CD4-positive, alpha-beta T cell treated with Interleukin-6 for 4 hours (primary cell): ENCODE measurements at regions not wholly inside any gene's neighbourhood (a gene's known extent, or its start where the extent isn't known, plus 50 kb on each side); places are given as distances from the start of the nearest gene placed in this dataset.
"Not testable (repeated sequence)": the region's sequence is repeated elsewhere in the genome, so short reads cannot be mapped to it uniquely, and the experiment has no call there.

Experiments used
- DNase-seq: peaks from one replicate; pipeline ENCODE4 v3.0.0-alpha.2; 2020; ENCODE audit warnings: mixed read lengths

DNA sequence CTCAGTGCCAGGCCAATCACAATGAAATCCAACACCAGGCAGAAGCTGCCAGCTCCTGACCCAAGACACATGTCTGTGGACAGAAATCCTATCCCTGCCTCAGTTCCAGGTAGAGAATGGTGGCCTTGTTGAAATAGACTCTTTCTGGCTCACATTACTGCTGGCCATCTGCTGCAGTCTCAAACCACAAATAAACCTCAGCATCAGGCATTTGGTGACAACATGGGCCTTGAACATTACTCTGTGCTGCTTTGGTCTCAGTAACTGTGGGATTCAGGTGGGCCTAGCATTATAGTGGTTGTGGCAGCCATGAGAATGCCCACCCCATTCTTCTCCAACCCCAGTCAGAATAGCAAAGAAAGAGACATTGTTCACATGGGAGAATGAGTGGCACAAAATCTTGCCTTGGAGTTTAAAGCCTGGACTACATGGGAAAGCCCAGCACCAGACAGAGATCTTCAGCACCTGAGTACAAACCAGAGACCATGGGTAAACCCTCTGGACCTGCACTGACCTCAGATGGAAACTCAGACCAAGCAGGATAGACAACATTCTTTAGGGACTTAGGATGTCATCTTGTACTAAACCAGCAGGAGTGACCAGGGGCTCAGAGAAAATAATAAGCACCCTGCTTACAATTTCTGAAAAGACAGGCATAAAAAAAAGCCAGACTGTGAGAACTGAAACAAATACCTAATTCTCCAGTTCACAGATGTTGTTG is 50.4 kb upstream of the TRAM1L1 start:
- no peak for DNase-seq

DNA sequence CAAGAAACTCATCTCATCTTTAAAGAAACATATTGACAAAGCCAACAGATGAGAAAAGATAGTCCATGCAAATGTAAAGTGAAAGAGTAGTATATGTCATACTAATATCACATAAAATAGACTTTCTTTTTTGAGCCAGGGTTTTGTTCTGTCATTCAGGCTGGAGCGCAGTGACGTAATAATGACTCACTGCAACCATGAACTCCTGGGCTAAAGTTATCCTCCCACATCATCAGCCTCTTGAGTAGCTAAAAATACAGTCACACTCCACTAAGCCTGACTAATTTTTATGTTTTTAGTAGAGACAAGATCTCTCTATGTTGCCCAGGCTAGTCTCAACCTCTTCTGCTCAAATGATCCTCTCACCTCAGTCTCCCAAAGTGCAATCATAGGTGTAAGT is 51.8 kb upstream of the TRAM1L1 start:
- no peak for DNase-seq

DNA sequence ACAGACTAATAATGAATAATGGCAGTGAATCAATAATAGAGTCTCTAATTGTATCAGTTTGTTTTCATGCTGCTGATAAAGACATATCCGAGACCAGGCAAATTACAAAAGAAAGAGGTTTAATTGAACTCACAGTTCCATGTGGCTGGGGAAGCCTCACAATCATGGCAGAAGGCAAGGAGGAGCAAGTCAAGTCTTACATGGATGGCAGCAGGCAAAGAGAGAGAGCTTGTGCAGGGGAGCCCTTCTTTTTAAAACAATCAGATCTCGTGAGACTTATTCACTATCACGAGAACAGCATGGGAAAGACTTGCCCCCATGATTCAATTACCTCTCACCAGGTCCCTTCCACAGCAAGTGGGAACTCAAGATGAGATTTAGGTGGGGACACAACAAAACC is 53.4 kb upstream of the TRAM1L1 start:
- not testable (repeated sequence) for DNase-seq

DNA sequence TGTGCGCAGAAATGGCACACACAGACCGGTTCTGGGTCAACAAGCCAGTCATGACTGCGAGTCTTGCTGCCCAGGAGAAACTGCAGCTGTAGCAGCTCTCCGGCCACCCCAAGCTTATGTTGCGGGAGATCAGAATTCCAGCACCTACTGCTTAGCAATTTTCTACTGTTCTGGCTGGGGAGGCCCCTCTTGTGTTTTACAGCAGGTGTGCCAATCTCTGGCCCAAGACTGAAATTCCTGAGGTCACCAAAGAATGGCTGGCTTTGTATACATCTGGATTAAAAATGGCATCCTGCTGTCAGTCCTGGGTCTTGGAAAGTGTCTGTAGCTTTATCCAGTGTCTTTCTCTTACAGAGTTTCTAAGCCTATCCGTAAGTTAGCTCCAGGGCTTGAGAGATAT is 68.9 kb upstream of the TRAM1L1 start:
- no peak for DNase-seq

DNA sequence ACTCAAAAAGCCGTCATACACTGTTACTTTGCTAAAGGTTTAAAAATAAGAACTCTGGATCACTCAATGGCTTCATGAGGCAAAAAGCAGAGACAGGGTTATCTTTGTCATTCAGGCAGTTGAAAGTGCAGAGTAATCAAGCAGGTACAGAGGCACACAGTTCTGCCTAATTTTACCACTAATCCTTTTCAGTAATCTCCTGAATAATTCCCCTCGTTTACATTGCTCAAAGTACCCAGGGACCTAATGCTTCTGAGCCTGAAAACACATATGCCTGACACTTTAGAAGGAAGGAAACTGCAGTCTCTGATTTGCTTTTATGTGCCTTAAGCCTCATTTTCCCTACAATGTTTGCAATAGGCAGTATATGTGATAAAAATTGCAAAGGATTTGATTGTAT is 71.4 kb upstream of the TRAM1L1 start:
- DNase-seq: no peak

DNA sequence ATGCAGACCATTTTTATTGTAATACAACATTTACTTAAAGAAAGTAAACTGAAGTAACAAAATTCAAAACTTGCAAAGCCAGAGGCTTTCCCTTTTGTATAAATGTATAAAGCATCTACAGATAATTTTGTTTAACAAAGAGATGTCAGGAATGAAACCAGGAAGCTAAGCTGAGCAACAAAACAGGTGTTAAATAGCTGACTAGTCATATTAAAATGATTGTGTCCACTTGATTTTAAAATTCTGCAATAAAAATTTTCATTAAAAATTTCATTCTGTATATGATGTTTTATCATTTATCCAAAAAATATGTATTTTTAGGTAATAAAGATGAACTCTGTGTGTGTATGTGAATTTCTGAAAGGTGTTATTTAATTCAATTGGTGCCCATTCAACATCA is 72.0 kb upstream of the TRAM1L1 start:
- DNase-seq: no peak

DNA sequence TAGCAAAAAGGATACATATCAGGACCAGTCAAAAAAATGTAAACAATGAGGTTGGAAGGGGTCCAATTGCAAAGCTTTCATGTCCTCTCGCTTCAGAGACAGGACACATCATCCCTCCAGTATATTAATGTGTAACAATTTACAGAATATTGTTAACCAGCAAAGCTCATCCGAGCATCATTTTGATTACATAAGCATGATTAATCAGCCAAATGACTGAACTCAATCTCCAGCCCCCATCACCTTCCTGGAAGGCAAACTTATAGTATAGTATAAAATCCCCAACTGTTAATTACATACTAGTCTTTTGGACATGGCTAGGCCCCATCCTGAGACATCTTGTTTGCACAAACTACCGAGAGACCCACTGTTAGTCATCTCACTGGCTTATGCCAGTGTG is 77.6 kb upstream of the TRAM1L1 start:
- no peak for DNase-seq

DNA sequence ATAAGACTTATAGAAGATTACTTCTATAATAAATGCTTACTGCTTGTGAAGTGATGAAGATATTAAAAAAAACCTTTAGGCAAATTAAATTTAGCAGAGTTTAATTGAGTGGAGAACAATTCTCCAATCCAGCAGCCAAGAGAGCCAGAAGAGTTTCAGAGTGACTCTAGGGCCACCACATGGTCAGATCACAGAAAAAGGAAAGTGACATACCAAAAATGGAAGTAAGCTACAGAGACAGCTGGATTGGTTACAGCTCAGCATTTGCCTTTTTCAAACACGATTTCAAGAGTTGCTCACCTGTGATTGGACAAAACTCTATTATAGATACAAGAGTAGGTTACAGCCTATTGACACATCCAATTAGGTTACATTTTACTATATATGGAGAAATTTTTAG is 79.0 kb upstream of the TRAM1L1 start:
- no peak for DNase-seq

DNA sequence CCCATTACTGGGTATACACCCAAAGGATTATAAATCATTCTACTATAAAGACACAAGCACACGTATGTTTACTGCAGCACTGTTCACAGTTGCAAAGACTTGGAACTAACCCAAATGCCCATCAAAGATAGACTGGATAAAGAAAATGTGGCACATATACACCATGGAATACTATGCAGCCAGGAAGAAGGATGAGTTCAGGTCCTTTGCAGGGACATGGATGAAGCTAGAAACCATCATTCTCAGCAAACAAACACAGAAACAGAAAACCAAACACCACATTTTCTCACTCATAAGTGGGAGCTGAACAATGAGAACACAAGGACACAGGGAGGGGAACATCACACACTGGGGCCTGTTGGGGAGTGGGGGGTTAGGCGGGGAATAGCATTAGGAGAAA is 90.0 kb upstream of the TRAM1L1 start:
- DNase-seq: not testable (repeated sequence)

DNA sequence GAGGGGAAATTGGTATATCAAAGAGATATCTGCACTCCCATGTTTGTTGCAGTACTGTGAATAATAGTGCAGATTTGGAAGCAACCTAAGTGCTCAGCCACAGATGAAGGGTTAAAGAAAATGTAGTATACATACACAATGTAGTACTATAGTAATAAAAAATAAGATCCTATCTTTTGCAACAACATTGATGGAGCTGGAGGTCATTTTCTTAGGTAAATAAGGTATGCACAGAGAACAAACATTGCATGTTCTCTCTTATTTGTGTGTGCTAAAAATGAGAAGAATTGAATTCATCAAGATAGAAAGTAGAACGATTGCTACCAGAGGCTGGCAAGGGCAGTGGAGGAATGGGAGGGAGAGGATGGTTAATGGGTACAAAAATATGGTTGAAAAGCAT is 117.9 kb upstream of the TRAM1L1 start:
- no peak for DNase-seq

DNA sequence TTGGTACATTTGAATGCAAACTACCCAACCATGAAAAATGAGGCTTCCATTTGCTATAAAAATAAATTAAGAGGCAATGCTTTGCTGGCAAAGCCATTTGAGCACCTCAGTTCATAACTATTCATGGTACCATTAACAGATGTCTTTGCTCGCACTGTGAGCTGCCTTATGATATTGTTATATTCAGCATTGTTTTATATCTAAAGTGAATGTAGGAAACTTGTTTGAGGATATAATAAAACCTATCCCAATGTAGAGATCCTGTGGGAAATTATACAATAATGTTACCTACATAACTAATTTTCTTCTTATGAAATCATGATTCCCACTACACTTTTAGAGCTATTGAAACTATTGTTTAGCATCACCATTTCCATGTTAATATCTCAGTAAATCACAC is 125.2 kb upstream of the TRAM1L1 start:
- no peak for DNase-seq

DNA sequence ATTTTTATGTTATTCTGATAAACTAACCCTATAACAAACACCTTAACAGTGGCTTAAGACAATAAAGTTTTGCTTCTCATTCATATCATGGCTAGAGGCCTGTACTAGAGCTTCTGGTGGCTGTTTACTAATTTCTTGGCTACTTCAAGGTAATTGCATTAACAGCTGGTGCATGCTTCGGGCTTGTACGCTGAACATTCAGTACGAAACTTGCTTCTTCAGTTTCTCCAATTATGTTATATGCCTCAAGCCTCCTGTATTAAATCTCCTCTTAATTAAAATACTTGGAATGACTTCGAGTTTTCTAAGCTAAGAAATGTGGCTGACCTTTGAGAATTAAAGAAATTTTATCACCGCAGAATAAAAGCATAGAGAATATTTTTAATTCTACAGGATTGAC is 138.9 kb upstream of the TRAM1L1 start:
- no peak for DNase-seq

DNA sequence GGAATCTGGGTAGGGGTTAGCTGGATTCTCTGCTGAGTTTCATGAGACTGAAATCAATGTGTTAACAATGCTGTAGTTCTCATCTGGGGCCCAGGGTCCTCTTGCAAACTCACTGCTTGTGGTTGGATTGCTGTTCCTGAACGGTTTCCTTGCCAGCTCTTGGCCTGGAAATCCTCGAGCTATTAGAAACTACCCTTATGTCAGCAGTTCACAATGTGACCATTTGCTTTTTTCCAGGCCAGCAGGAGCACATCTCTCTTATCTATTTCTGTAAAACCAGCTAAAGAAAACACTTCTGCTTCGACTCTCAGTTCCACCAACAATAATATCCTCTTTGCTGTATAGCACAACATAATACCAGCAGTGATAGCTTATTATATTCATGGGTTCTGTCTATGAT is 140.1 kb upstream of the TRAM1L1 start:
- DNase-seq: no peak

DNA sequence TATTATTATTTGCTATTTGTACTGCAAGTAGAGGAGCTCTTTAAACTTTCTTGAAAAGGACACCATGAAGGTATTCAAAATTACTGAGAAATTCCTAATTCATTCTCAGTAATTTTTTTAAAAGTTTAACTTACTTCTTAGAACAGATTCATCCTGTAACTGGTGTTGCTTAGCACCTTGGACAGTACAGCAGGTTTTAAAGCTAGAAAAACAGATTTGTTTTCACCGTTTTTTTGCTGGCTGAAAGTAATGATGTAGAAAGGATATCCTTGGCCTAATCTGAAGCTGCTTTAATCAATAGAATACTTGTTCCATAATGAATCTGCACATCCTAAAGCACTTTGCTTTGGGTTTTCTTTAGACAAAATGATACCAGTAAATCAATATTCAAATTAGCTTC is 142.5 kb upstream of the TRAM1L1 start:
- DNase-seq: no peak

DNA sequence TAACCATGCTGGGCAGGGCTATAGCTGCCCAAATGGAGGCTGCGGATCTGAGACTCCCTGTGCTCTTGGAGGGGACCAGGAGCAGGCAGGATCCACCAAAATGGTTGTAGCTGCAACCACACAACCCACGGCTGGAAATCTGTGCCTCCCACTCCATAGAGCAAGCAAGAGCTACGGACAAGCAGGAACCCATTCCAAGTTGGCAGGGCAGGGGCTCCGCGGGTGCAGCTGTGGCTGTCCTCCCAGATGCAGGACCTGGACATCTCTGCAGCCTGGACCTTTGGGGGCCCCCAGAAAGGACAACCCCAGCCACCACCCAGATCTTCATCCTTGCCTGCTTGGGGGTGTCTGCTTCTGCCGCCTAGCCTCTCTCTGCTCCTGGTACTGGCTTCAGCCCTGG is 154.1 kb upstream of the TRAM1L1 start:
- no peak for DNase-seq

DNA sequence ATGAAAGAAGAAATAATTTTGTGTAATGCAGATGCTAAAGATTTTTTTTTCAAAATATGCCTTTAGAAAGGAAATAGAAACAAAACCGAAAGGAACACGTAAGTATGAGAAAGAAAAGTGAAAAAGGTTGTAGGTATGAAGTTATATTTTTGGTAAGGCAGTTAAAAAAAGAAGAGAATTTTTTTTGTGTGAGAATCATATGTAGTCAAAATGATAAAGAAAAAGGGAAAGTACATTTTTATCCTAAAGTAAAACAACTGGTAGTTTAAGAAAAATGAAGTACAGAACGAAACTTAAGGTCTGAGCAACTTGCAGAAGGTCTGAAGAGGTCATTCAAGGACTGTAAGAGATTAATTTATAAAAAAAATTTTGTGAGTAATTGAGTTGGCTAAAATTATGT is 164.0 kb upstream of the TRAM1L1 start:
- no peak for DNase-seq

DNA sequence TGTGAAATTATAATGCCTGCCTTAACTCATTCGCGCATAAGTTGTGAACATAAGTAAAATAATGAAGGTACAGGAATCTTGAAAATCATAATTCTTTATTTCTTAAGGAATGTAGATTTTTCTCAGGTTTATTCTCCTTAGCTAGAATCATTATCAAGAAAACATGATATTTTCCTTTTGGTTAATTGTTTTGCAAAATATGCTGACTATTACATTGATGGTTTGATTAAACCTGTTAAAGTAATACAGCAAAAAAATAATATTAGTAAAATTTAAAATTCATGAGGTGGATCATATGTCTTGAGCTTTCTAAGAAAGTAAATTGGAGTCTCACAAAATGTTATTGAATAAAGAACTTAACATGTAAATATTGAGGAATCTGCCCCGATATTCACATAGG is 178.7 kb upstream of the TRAM1L1 start:
- DNase-seq: no peak

DNA sequence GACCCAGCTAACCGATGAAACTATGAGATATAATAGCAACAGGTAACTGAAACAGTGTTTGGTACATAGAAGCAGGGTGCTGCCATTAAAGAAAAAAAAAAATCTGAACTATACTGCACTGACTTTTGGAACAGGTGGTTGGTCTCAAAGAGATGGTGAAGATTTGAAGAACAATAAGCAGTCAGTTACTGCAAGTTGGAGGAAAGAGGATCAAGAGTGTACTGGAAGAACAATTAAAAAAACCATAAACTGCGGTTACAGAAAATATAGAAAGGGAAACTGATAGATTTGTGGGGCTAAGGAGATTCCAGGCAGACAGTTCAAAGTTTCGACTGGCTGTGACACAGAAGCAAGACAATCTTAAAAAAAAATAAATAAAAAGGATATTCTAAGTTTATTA is 181.9 kb upstream of the TRAM1L1 start:
- no peak for DNase-seq

DNA sequence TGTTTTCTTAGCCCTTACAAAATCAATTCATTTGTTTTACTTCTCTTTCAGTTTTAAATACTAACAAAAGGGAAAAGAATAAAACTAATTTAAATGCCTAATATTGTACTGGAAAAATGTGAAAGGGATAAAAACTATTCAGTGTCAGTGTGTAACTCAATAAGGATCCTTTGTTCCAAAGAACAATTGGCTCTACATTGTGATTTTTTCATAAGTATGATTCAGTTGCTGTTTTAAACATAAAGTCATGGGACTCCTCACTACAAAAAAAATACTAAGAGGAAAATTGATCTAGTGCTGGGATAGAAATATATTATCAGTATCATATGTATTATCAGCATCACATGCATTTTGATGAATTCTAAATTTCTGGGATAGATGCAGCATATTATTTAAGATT is 199.4 kb upstream of the TRAM1L1 start:
- no peak for DNase-seq

DNA sequence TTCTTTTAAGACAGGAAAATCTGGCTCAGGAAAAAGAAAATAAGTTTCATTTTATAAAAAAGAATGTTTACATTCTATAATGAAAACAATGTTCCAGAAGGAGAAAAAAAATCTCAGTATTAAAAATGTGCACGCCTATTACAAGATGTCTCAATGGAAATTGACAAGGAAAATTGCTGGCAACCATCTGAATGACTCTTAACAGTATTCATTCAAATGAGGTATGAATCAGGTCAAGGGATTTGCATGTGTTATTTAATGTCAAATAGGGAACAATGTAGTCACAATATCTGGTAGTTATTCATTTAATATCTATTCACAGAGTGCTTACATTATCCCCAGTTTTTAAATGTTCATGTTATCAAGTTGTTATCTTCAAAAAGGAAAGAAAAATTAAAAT is 208.4 kb upstream of the TRAM1L1 start:
- DNase-seq: no peak

DNA sequence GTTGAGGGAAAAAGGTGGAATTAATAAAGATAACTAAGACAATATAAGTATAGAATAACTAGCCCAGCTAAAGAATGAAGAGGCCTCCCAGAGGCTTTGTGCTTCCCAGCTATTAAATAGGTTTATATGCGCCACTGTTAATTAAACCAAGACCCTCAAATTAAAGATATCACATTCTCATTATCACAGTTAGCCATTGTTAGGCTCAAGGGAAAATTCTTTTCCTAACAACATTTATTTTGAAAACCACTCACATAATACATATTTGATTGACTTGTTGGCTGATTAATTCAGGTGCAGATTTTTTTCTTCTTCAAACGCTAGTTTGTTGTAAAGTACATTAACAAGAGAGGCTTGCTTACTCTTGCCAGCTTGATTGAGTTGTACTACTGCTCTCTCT is 216.8 kb upstream of the TRAM1L1 start:
- DNase-seq: no peak

DNA sequence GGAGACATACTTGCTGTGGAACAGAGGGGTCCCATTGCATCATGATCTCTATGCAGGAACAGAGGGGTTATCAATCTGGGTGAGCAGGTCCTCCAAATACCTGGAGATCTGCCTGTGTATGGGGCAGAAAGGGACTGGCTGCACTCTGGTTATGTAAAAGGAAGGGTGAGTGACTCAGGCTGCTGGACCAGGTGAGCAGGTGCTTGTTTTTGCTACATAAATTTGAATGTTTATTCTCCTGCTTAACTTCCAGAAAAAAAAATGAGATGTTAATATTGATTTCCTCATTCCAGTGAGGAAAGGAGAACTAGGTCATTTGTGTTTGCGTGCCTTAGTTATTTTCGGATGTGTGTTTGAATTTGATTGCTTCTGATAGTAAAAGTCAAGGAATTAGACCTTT is 225.8 kb upstream of the TRAM1L1 start:
- DNase-seq: no peak

DNA sequence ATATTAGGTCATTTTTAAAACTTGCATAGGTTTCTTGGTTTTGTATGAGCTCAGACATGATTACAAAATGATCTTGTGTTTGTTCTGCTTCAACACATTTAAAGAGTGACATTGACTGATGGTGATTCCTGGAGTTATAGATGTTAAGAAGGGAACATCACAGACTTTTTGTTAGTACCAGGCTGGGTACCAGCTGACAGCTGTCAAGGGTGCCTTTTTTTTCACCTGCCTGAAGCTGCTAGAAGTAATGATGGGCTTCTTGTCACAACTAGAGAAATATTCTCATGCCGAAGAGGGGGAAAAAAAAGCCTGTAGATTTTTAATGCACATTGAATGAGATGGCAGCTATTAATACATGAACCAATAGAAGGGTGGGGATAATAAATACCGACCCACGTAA is 226.6 kb upstream of the TRAM1L1 start:
- no peak for DNase-seq

DNA sequence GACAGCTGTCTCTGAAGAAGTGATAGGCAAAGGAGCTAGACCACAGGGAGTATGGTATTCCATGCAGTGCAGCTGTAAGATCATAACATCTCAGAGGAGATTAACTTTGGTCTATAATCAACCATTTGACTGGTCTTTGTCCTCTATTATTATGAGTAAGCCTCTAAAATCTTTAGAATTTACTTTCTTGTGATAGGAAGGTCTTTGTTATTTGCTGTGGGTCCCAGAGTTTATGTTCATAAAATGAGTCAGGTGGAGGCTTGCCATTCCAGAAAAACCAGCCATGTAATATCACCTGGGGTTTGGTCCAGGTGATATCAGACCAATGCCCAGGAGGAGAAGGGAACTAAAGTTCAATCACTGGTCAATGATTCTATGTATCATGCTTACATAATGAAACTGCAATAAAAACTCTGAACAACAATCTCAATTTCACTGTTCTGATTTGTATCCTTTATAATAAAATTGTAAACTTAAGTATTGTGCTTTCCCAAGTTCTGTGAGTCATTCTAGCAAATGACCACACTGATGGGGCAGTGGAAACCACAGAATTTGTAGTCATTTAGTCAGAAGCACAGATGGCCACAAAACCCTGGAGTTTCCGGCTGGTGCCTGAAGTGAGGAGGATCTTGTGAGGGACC is 239.6 kb upstream of the TRAM1L1 start:
- no peak for DNase-seq

DNA sequence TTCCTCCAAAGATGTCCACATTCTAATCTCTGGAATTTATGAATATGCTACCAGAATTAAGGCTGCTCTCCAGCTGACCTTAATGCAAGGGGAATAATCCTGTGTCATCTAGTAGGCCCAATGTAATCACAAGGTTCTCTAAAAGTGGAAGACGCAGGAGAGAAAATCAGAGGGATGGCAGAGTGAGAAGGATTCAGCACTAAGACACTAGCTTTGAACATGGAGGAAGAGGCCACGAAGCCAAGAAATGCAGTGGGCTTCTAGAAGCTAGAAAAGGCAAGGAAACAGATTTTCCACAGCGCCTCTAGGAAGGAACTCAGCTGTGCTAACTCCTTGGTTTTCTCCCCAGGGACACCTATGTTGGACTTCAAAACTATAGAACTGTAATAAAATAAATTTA is 240.7 kb upstream of the TRAM1L1 start:
- DNase-seq: no peak
